CD14-positive monocyte (primary cell): ENCODE measurements at regions not wholly inside any gene's neighbourhood (a gene's known extent, or its start where the extent isn't known, plus 50 kb on each side); places are given as distances from the start of the nearest gene placed in this dataset.

ENCODE experiments used
- DNase-seq, 3 donors: peaks; one replicate each; pipeline ENCODE4 v3.0.0-alpha.2; 2011 to 2022
- H2AFZ ChIP-seq: 2 replicates; pipeline ENCODE4 v1.6.0; 2012; ENCODE audit warnings: mild to moderate bottlenecking, low read depth, low read length, inconsistent platforms; ENCODE audit not compliant: insufficient read depth, poor library complexity, severe bottlenecking
- H3K27ac ChIP-seq, 2 donors: 1 replicate in 1 of 2; 2 replicates in 1 of 2; pipeline ENCODE4 v1.5.1; 2012 to 2013; ENCODE audit warnings: low read length in 2 of 2, control low read depth in 1 of 2, inconsistent platforms in 1 of 2, low read depth in 1 of 2, mild to moderate bottlenecking in 1 of 2
- H3K27me3 ChIP-seq, 2 donors: one replicate each; pipeline versions ENCODE4 v1.6.0 to v1.6.1; 2011 to 2013; ENCODE audit warnings: low read length in 2 of 2; ENCODE audit not compliant: control insufficient read depth in 2 of 2, insufficient read depth in 2 of 2
- H3K36me3 ChIP-seq, 2 donors: replicated peaks in 1 of 2; 1 replicate in 1 of 2; 2 replicates in 1 of 2; pipeline versions ENCODE4 v1.5.1 to v1.6.1; 2012 to 2013; ENCODE audit warnings: low read length in 2 of 2, control low read depth in 1 of 2, inconsistent platforms in 1 of 2, mild to moderate bottlenecking in 1 of 2; ENCODE audit not compliant: insufficient read depth in 2 of 2, control insufficient read depth in 1 of 2
- H3K4me1 ChIP-seq, 2 donors: 1 replicate in 1 of 2; 2 replicates in 1 of 2; pipeline versions ENCODE4 v1.5.1 to v1.6.1; 2012 to 2013; ENCODE audit warnings: low read length in 2 of 2, control low read depth in 1 of 2, inconsistent platforms in 1 of 2, mild to moderate bottlenecking in 1 of 2, moderate library complexity in 1 of 2; ENCODE audit not compliant: insufficient read depth in 2 of 2, control insufficient read depth in 1 of 2
- H3K4me2 ChIP-seq: replicated peaks from 2 replicates; pipeline ENCODE3; 2012; ENCODE audit warnings: low read length, moderate library complexity, mild to moderate bottlenecking; ENCODE audit not compliant: poor library complexity, severe bottlenecking; ENCODE audit errors: extremely low read depth
- H3K4me3 ChIP-seq, 3 experiments: fragments of 200-600 bp in 1 of 3; sonication (generic) in 1 of 3; replicated peaks in 1 of 3; 1 replicate in 2 of 3; 2 replicates in 1 of 3; pipeline ENCODE4 v1.5.1; 2011 to 2013; ENCODE audit warnings: low read length in 3 of 3, mild to moderate bottlenecking in 3 of 3, control low read depth in 2 of 3, low read depth in 2 of 3, inconsistent platforms in 1 of 3, moderate library complexity in 1 of 3
- H3K79me2 ChIP-seq: 2 replicates; pipeline ENCODE4 v1.6.0; 2012; ENCODE audit warnings: mild to moderate bottlenecking, control low read depth, inconsistent platforms, low read length, moderate library complexity; ENCODE audit not compliant: insufficient read depth
- H3K9ac ChIP-seq: 2 replicates; pipeline ENCODE4 v1.6.0; 2017; ENCODE audit warnings: low read length, mild to moderate bottlenecking; ENCODE audit not compliant: insufficient read depth, poor library complexity, severe bottlenecking
- H3K9me3 ChIP-seq, 2 donors: replicated peaks in 1 of 2; 1 replicate in 1 of 2; 2 replicates in 1 of 2; pipeline versions ENCODE4 v1.5.1 to v1.6.1; 2012 to 2013; ENCODE audit warnings: low read length in 2 of 2, control low read depth in 1 of 2; ENCODE audit not compliant: control insufficient read depth in 1 of 2, insufficient read depth in 1 of 2
- H4K20me1 ChIP-seq: 2 replicates; pipeline ENCODE4 v1.6.0; 2012; ENCODE audit warnings: mild to moderate bottlenecking, low read length, control low read depth, moderate library complexity; ENCODE audit not compliant: insufficient read depth
- H3K27ac Mint-ChIP-seq, 7 donors: one replicate each; pipeline ENCODE4 v1.8.0; 2020; ENCODE audit warnings: mild to moderate bottlenecking in 7 of 7, mixed read lengths in 7 of 7, moderate library complexity in 6 of 7, inconsistent platforms in 2 of 7
- H3K27me3 Mint-ChIP-seq, 3 donors: one replicate each; pipeline ENCODE4 v1.8.0; 2021 to 2022; ENCODE audit warnings: low read depth in 3 of 3, mild to moderate bottlenecking in 3 of 3, mixed read lengths in 3 of 3, moderate library complexity in 3 of 3, inconsistent platforms in 1 of 3
- H3K36me3 Mint-ChIP-seq, 2 donors: one replicate each; pipeline ENCODE4 v1.8.0; 2020; ENCODE audit warnings: mixed read lengths in 2 of 2, inconsistent platforms in 1 of 2, mild to moderate bottlenecking in 1 of 2
- H3K4me1 Mint-ChIP-seq: one replicate; pipeline ENCODE4 v1.8.0; 2020; ENCODE audit warnings: mild to moderate bottlenecking, mixed read lengths
- H3K4me3 Mint-ChIP-seq, 2 donors: one replicate each; pipeline ENCODE4 v1.8.0; 2020; ENCODE audit warnings: mild to moderate bottlenecking in 2 of 2, mixed read lengths in 2 of 2, moderate library complexity in 1 of 2
- H3K9me3 Mint-ChIP-seq, 7 donors: one replicate each; pipeline ENCODE4 v1.8.0; 2020 to 2022; ENCODE audit warnings: mixed read lengths in 7 of 7, mild to moderate bottlenecking in 6 of 7, moderate library complexity in 6 of 7, inconsistent platforms in 2 of 7
- CTCF ChIP-seq: fragments of 200-600 bp; IDR thresholded peaks from one replicate; pipeline ENCODE4 v1.8.0; 2022; ENCODE audit warnings: antibody characterized with exemption, mild to moderate bottlenecking
- WGBS: methylation state at CpG from one replicate; pipeline ENCODE4 v1.1.5; 2013; ENCODE audit warnings: missing lambda C conversion rate; ENCODE audit not compliant: insufficient coverage; 5-methylcytosine and 5-hydroxymethylcytosine counted together
- intact Hi-C, 2 donors: fragments of 100-400 bp; cut with micrococcal nuclease; formaldehyde crosslinking; loops; one replicate each; pipeline versions ENCODE4 v1.15.0 to v1.15.1; 2023

- H3K27ac ChIP-seq = no peak overlapping the region
- Mint-ChIP-seq H3K27me3 (no peaks in the 10 kb centered on the region), H3K9me3 (peaks cover 2 to 12% (median 7%) of the 10 kb centered on the region in 7 donors), H3K27ac (no peak overlapping the region), H3K36me3 (no peaks in the 10 kb centered on the region), H3K4me3 (no peak overlapping the region), H3K4me1 (no peaks in the 10 kb centered on the region)
- no peak for TF ChIP-seq CTCF
- H3K9ac ChIP-seq = no peak overlapping the region
- H3K4me2 ChIP-seq = no peak overlapping the region
- H3K27me3 ChIP-seq = no peaks in the 10 kb centered on the region
- H3K4me1 ChIP-seq = no peaks in the 10 kb centered on the region
- no peaks in the 10 kb centered on the region for H4K20me1 ChIP-seq
- intact Hi-C loops = no loop called here
- H2AFZ ChIP-seq = no peak overlapping the region
- H3K79me2 ChIP-seq = no peaks in the 10 kb centered on the region
- H3K36me3 ChIP-seq = no peaks in the 10 kb centered on the region
- 95% methylated on average over 3 of the region's 3 CpGs for WGBS
- no peak for DNase-seq
- peaks cover 15 to 30% of the 10 kb centered on the region in 2 donors for H3K9me3 ChIP-seq
- no peak overlapping the region for H3K4me3 ChIP-seq
Measured at GRCh38 chr15:46059921-46060594, 425.2 kb downstream of the SQOR start.

GRCh38 chr15:46061002-46061401 is 426.2 kb downstream of the SQOR start:
- H3K9me3 Mint-ChIP-seq = peaks cover 2 to 12% (median 7%) of the 10 kb centered on the region in 7 donors
- 87% methylated on average over 3 of the region's 5 CpGs for WGBS
- no peak overlapping the region for H3K4me3 Mint-ChIP-seq
- no peaks in the 10 kb centered on the region for H3K79me2 ChIP-seq
- no peaks in the 10 kb centered on the region for H3K27me3 ChIP-seq
- H2AFZ ChIP-seq = no peak overlapping the region
- no peaks in the 10 kb centered on the region for H3K4me1 ChIP-seq
- no peaks in the 10 kb centered on the region for H3K36me3 ChIP-seq
- no peak overlapping the region for H3K27ac ChIP-seq
- H3K4me3 ChIP-seq = no peak overlapping the region
- no peaks in the 10 kb centered on the region for H3K27me3 Mint-ChIP-seq
- H4K20me1 ChIP-seq = no peaks in the 10 kb centered on the region
- no peak overlapping the region for H3K27ac Mint-ChIP-seq
- TF ChIP-seq CTCF = no peak
- H3K36me3 Mint-ChIP-seq = no peaks in the 10 kb centered on the region
- no peaks in the 10 kb centered on the region for H3K4me1 Mint-ChIP-seq
- intact Hi-C loops = no loop called here
- H3K4me2 ChIP-seq = no peak overlapping the region
- no peak overlapping the region for H3K9ac ChIP-seq
- peaks cover 15 to 30% of the 10 kb centered on the region in 2 donors for H3K9me3 ChIP-seq
- no peak for DNase-seq
